ENCODE measurements at regions not wholly inside any gene's neighbourhood (a gene's known extent, or its start where the extent isn't known, plus 50 kb on each side); places are given as distances from the start of the nearest gene placed in this dataset.

- H3K9me3 Mint-ChIP-seq = peaks cover 0 to 5% of the 10 kb centered on the region in 2 donors
- H3K4me1 Mint-ChIP-seq (ENCODE audit: low read depth) = no peaks in the 10 kb centered on the region
- no peak for DNase-seq
- ATAC-seq (replicated peaks in 1 of 2) = no peak
- H3K36me3 Mint-ChIP-seq (ENCODE audit: insufficient read depth in 2 of 2) = no peaks in the 10 kb centered on the region
- H3K4me3 Mint-ChIP-seq = no peak overlapping the region
- no peak overlapping the region for H3K27ac Mint-ChIP-seq
- H3K27me3 Mint-ChIP-seq (ENCODE audit: low read depth) = no peaks in the 10 kb centered on the region
These were observed 278.8 kb downstream of the RPS24 start for GRCh38 chr10:78312197-78313047.

GRCh38 chr10:78313048-78313381, 279.4 kb downstream of the RPS24 start:
- Mint-ChIP-seq H3K36me3 (ENCODE audit: insufficient read depth in 2 of 2) (no peaks in the 10 kb centered on the region), H3K27ac (no peak overlapping the region), H3K4me1 (ENCODE audit: low read depth) (no peaks in the 10 kb centered on the region), H3K4me3 (no peak overlapping the region), H3K9me3 (peaks cover 0 to 5% of the 10 kb centered on the region in 2 donors), H3K27me3 (ENCODE audit: low read depth) (no peaks in the 10 kb centered on the region)
- DNase-seq (no peak), ATAC-seq (replicated peaks in 1 of 2) (no peak)

- no peak for DNase-seq
- no peaks in the 10 kb centered on the region for H3K36me3 Mint-ChIP-seq (ENCODE audit: insufficient read depth in 2 of 2)
- H3K4me1 Mint-ChIP-seq (ENCODE audit: low read depth) = no peaks in the 10 kb centered on the region
- H3K9me3 Mint-ChIP-seq = peaks cover 0 to 5% of the 10 kb centered on the region in 2 donors
- no peak overlapping the region for H3K4me3 Mint-ChIP-seq
- ATAC-seq (replicated peaks in 1 of 2) = no peak
- no peaks in the 10 kb centered on the region for H3K27me3 Mint-ChIP-seq (ENCODE audit: low read depth)
- H3K27ac Mint-ChIP-seq = no peak overlapping the region
These were observed 280.0 kb downstream of the RPS24 start for GRCh38 chr10:78313636-78314035.

- DNase-seq (no peak), ATAC-seq (replicated peaks in 1 of 2) (no peak)
- no peaks in the 10 kb centered on the region for H3K4me1 Mint-ChIP-seq (ENCODE audit: low read depth)
- peaks cover 0 to 5% of the 10 kb centered on the region in 2 donors for H3K9me3 Mint-ChIP-seq
- H3K36me3 Mint-ChIP-seq (ENCODE audit: insufficient read depth in 2 of 2) = no peaks in the 10 kb centered on the region
- no peaks in the 10 kb centered on the region for H3K27me3 Mint-ChIP-seq (ENCODE audit: low read depth)
- no peak overlapping the region for H3K27ac Mint-ChIP-seq
- H3K4me3 Mint-ChIP-seq = no peak overlapping the region
These were observed 281.0 kb downstream of the RPS24 start for GRCh38 chr10:78314651-78315050.

GRCh38 chr10:78316451-78316931, 282.8 kb downstream of the RPS24 start:
- Mint-ChIP-seq H3K4me3 (no peak overlapping the region), H3K27ac (no peak overlapping the region), H3K9me3 (peaks cover 0 to 5% of the 10 kb centered on the region in 2 donors), H3K4me1 (ENCODE audit: low read depth) (peaks cover 12% of the 10 kb centered on the region), H3K27me3 (ENCODE audit: low read depth) (no peaks in the 10 kb centered on the region), H3K36me3 (ENCODE audit: insufficient read depth in 2 of 2) (no peaks in the 10 kb centered on the region)
- DNase-seq (no peak), ATAC-seq (replicated peaks in 1 of 2) (no peak)

GRCh38 chr10:78318305-78318704, 284.6 kb downstream of the RPS24 start:
- DNase-seq (no peak), ATAC-seq (replicated peaks in 1 of 2) (no peak)
- H3K4me1 Mint-ChIP-seq (ENCODE audit: low read depth) = peaks cover 16% of the 10 kb centered on the region
- peaks cover 3 to 7% of the 10 kb centered on the region in 2 donors for H3K9me3 Mint-ChIP-seq
- H3K27ac Mint-ChIP-seq = no peak overlapping the region
- H3K27me3 Mint-ChIP-seq (ENCODE audit: low read depth) = no peaks in the 10 kb centered on the region
- H3K36me3 Mint-ChIP-seq (ENCODE audit: insufficient read depth in 2 of 2) = no peaks in the 10 kb centered on the region
- no peak overlapping the region for H3K4me3 Mint-ChIP-seq

GRCh38 chr10:78319371-78319770, 285.7 kb downstream of the RPS24 start:
- H3K4me1 Mint-ChIP-seq (ENCODE audit: low read depth) = peaks cover 17% of the 10 kb centered on the region
- H3K36me3 Mint-ChIP-seq (ENCODE audit: insufficient read depth in 2 of 2) = no peaks in the 10 kb centered on the region
- no peaks in the 10 kb centered on the region for H3K27me3 Mint-ChIP-seq (ENCODE audit: low read depth)
- ATAC-seq (replicated peaks in 1 of 2) (no peak), DNase-seq (no peak)
- no peak overlapping the region for H3K27ac Mint-ChIP-seq
- H3K9me3 Mint-ChIP-seq = peaks cover 4 to 10% of the 10 kb centered on the region in 2 donors
- no peak overlapping the region for H3K4me3 Mint-ChIP-seq

GRCh38 chr10:78319841-78320240, 286.2 kb downstream of the RPS24 start:
- Mint-ChIP-seq H3K27ac (peak overlapping the region; percentile 6), H3K36me3 (ENCODE audit: insufficient read depth in 2 of 2) (no peaks in the 10 kb centered on the region), H3K9me3 (peaks cover 4 to 6% of the 10 kb centered on the region in 2 donors), H3K27me3 (ENCODE audit: low read depth) (no peaks in the 10 kb centered on the region), H3K4me1 (ENCODE audit: low read depth) (peaks cover 17% of the 10 kb centered on the region), H3K4me3 (no peak overlapping the region)
- no peak for DNase-seq
- no peak for ATAC-seq (replicated peaks in 1 of 2)

GRCh38 chr10:78320506-78320905, 286.8 kb downstream of the RPS24 start:
- peaks cover 1 to 2% of the 10 kb centered on the region in 2 donors for H3K36me3 Mint-ChIP-seq (ENCODE audit: insufficient read depth in 2 of 2)
- DNase-seq = no peak
- H3K4me1 Mint-ChIP-seq (ENCODE audit: low read depth) = peaks cover 17% of the 10 kb centered on the region
- no peaks in the 10 kb centered on the region for H3K27me3 Mint-ChIP-seq (ENCODE audit: low read depth)
- peaks cover 5 to 6% of the 10 kb centered on the region in 2 donors for H3K9me3 Mint-ChIP-seq
- peak; percentile 31 to 49 for ATAC-seq (replicated peaks in 1 of 2)
- H3K27ac Mint-ChIP-seq = peak overlapping the region; percentile 6
- no peak overlapping the region for H3K4me3 Mint-ChIP-seq

GRCh38 chr10:78321000-78321399, 287.3 kb downstream of the RPS24 start:
- ATAC-seq (replicated peaks in 1 of 2) = no peak
- H3K27me3 Mint-ChIP-seq (ENCODE audit: low read depth) = no peaks in the 10 kb centered on the region
- no peak overlapping the region for H3K4me3 Mint-ChIP-seq
- peaks cover 17% of the 10 kb centered on the region for H3K4me1 Mint-ChIP-seq (ENCODE audit: low read depth)
- peaks cover 1 to 3% of the 10 kb centered on the region in 2 donors for H3K36me3 Mint-ChIP-seq (ENCODE audit: insufficient read depth in 2 of 2)
- peaks cover 5 to 6% of the 10 kb centered on the region in 2 donors for H3K9me3 Mint-ChIP-seq
- H3K27ac Mint-ChIP-seq = no peak overlapping the region
- DNase-seq = no peak

- no peak for DNase-seq
- ATAC-seq (replicated peaks in 1 of 2) = no peak
- no peak overlapping the region for H3K27ac Mint-ChIP-seq
- H3K9me3 Mint-ChIP-seq = peaks cover 5 to 10% of the 10 kb centered on the region in 2 donors
- peaks cover 17% of the 10 kb centered on the region for H3K4me1 Mint-ChIP-seq (ENCODE audit: low read depth)
- H3K4me3 Mint-ChIP-seq = no peak overlapping the region
- H3K36me3 Mint-ChIP-seq (ENCODE audit: insufficient read depth in 2 of 2) = peaks cover 5 to 6% of the 10 kb centered on the region in 2 donors
- no peaks in the 10 kb centered on the region for H3K27me3 Mint-ChIP-seq (ENCODE audit: low read depth)
These were observed 287.8 kb downstream of the RPS24 start for GRCh38 chr10:78321500-78321899.

GRCh38 chr10:78326372-78326771, 292.7 kb downstream of the RPS24 start:
- H3K27ac Mint-ChIP-seq = no peak overlapping the region
- peaks cover 10 to 19% of the 10 kb centered on the region in 2 donors for H3K9me3 Mint-ChIP-seq
- DNase-seq (no peak), ATAC-seq (replicated peaks in 1 of 2) (no peak)
- peaks cover 5% of the 10 kb centered on the region for H3K4me1 Mint-ChIP-seq (ENCODE audit: low read depth)
- H3K27me3 Mint-ChIP-seq (ENCODE audit: low read depth) = no peaks in the 10 kb centered on the region
- H3K36me3 Mint-ChIP-seq (ENCODE audit: insufficient read depth in 2 of 2) = peaks cover 8 to 17% of the 10 kb centered on the region in 2 donors
- no peak overlapping the region for H3K4me3 Mint-ChIP-seq

- Mint-ChIP-seq H3K36me3 (ENCODE audit: insufficient read depth in 2 of 2) (peaks cover 8 to 17% of the 10 kb centered on the region in 2 donors), H3K27me3 (ENCODE audit: low read depth) (no peaks in the 10 kb centered on the region), H3K4me3 (no peak overlapping the region), H3K4me1 (ENCODE audit: low read depth) (peaks cover 5% of the 10 kb centered on the region), H3K27ac (no peak overlapping the region), H3K9me3 (peaks cover 10 to 19% of the 10 kb centered on the region in 2 donors)
- no peak for ATAC-seq (replicated peaks in 1 of 2)
- DNase-seq = no peak
These were observed 294.3 kb downstream of the RPS24 start for GRCh38 chr10:78327778-78328591.

Data from activated T-cell treated with anti-CD3 and anti-CD28 coated beads, Interleukin-2, amount 50 U/mL, for 72 hours (primary cell).